ENCODE measurements at regions not wholly inside any gene's neighbourhood (a gene's known extent, or its start where the extent isn't known, plus 50 kb on each side); places are given as distances from the start of the nearest gene placed in this dataset.
"Not testable (repeated sequence)": the region's sequence is repeated elsewhere in the genome, so short reads cannot be mapped to it uniquely, and the experiment has no call there.

DNA sequence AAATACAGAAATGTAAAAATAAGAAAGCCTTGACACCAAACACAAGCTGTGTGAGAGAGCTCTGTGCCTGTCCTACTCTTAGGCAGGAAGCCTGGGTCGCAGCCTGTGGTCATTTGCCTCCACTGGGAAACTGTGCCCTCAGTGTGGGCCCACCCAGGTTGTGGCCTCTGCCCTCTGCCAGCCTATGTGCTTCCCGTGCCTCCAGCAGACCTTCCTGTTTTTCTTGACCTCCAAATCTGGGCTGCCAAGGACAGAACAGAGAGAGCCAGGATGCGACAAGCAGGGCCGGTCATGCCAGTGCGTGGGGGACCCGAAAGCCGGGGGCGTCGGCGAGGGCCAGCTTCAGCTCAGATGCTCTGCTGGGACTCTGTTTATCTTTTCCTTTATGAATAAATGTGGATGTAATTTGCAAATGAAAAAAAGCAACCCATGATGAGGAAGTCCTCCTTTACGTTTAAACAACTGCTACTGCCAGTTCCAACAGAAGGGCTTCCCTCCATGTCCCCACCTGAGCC is 189.2 kb upstream of the EXOC2 start:
- DNase-seq, result no peak

- DNase-seq, result no peak
These were observed 185.2 kb upstream of the EXOC2 start for GRCh38 chr6:878179-878578.

DNA sequence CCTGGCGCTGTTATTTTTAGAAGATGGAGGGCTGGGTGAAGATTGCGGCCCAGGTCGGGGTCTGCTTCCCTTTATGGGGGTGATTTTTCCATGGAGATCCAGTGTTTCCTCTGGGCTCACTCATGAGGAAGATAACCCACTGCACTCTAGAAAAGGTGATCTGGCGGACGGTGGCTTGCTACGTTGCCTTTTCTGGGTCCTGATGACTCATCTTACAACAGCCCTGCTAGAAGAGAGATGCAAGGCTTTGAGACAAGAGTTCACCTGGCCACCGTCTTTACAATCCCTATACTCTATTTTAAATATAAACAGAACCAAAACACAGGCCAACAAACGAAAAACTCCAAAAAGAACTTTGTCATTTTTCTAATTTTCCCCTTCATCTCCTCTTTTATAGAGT is 182.1 kb upstream of the EXOC2 start:
- DNase-seq, result no peak

GRCh38 chr6:872570-873125 is 179.7 kb upstream of the EXOC2 start:
- DNase-seq, result no peak

- no peak for DNase-seq
These were observed 178.6 kb upstream of the EXOC2 start for GRCh38 chr6:871503-871902.

- DNase-seq, result no peak
These were observed 177.2 kb upstream of the EXOC2 start for GRCh38 chr6:870096-870495.

GRCh38 chr6:868201-868600 is 175.3 kb upstream of the EXOC2 start:
- no peak for DNase-seq

DNA sequence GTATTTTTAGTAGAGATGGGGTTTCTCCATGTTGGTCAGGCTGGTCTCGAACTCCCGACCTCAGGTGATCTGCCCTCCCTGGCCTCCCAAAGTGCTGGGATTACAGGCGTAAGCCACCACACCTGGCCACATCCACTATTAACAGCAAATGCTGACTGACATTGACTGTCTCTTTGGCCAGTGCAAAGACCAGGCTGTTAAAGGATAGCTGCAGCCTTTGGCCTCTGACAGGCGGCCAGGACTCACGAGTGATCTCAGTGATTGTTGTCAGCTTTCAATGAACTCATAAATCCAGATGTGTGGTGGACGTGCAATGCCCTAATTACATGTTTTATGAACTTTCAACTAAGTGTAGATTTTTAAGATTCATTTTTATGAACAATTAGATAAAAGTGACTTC is 174.4 kb upstream of the EXOC2 start:
- no peak for DNase-seq

DNA sequence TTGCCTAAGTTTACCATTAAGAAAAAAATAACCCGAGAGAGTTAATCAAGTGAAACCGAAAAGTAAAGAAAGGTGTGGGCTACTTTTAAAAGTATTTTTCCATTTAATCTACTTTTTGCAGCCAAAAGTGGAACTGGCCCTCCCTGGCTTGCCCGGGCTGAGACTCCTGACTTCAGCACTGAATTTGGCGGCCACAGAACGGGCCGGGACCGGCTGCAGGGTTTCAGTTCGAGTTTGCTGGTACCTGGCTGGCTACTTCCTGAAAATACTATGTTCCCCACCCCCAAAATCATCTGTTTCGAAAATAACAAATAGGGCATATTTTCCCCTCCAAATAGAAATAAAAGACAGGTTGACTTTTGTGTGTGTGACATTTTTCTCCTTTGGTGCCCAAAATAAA is 173.4 kb upstream of the EXOC2 start:
- DNase-seq, result no peak

DNA sequence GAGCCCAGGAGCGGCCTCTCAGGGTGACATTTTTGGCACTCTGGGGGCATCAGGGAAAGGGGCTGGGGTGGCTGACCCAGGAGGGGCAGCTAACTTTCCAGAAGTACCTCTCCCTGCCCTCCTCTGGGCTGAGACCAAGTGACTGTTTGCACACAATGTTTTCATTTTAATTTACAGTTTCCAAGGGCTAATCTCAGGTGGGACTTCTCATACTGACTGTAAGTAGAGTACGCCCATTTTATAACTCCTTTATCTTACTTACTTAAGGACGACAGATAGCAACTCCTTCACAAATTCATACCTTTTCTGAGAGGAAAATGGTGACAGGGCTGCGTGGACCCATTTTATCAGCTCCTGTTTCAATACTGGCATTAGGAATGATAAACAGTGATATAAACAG is 172.9 kb upstream of the EXOC2 start:
- DNase-seq, result no peak

DNA sequence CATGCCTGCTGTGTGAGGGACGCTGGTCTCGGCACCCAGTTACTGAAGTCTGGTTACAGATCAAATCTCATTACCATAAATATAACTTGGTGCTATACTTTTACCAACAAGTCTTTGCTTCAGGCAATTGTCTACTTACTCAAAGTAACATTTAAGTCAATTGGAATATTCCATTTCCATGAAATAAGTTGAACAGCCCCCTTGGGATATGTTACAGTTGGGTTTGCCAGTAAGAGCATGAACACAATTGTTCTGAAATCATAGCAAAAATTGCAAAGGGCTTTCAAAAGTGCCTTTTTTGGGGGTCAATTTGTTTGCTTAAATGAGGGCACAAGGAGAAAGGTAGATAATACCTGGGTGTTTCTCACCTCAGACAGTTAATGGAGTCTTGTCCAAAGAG is 170.9 kb upstream of the EXOC2 start:
- DNase-seq, result no peak

GRCh38 chr6:863127-863526 is 170.2 kb upstream of the EXOC2 start:
- DNase-seq, result not testable (repeated sequence)

- DNase-seq, result no peak
These were observed 167.0 kb upstream of the EXOC2 start for GRCh38 chr6:859936-860335.

- no peak for DNase-seq
These were observed 161.6 kb upstream of the EXOC2 start for GRCh38 chr6:854406-855118.

- not testable (repeated sequence) for DNase-seq
These were observed 159.3 kb upstream of the EXOC2 start for GRCh38 chr6:852216-852615.

DNA sequence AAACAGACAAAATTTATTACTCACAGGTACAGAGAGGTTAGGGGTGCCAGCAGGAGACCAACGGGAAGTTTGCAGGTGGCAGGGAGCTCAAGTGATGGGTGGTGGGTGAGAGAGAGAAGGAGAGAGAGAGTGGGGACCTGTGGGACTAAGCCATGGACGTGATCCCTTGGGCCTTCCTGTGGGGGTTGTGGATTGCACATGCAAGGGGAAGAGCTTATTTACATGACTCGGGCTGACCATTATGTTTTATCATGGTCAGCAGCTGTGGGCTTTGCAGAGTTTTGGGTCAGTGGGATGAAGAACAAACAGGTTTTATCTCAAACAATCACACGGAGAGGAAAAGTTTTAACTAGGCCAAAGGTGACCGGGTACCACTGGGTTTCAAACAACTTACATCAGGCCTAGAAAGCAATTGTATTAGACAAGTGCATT is 156.2 kb upstream of the EXOC2 start:
- DNase-seq, result no peak

DNA sequence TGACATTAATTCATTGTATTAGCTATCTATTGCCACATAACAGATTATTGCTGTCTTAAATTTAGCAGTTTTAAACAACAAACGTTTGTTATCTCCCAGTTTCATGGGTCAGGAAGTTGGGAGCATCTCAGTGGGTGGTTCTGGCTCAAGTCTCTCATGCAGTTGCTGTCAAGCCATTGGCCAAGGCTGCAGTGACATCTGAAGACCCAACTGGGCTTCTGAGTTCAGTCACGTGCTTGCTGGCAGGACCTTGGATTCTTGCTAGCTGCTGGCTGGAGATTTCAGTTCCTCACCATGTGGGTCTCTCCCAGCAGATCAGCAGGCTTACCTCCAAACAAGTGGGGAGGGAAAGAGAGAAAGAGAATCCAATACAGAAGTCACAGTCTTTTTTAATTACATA is 152.6 kb upstream of the EXOC2 start:
- DNase-seq, result no peak

GRCh38 chr6:845101-845500 is 152.2 kb upstream of the EXOC2 start:
- no peak for DNase-seq

GRCh38 chr6:842141-842540 is 149.2 kb upstream of the EXOC2 start:
- DNase-seq, result no peak

DNA sequence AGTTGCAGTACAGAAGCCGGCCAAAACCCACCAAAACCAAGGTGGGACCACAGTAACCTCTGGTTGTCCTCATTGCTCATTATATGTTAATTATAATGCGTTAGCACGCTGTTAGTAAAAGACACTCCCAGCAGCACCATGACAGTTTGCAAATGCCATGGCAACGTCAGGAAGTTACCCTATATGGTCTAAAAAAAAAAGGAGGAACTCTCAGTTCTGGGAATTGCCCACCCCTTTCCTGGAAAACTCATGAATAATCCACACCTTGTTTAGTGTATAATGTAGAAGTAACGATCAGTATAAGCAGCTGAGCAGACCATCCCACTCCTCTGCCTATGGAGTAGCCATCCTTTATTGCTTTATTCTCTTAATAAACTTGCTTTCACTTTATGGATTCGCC is 148.6 kb upstream of the EXOC2 start:
- no peak for DNase-seq

- DNase-seq, result no peak
These were observed 146.3 kb upstream of the EXOC2 start for GRCh38 chr6:839201-839600.

GRCh38 chr6:837380-837779 is 144.4 kb upstream of the EXOC2 start:
- DNase-seq, result no peak

DNA sequence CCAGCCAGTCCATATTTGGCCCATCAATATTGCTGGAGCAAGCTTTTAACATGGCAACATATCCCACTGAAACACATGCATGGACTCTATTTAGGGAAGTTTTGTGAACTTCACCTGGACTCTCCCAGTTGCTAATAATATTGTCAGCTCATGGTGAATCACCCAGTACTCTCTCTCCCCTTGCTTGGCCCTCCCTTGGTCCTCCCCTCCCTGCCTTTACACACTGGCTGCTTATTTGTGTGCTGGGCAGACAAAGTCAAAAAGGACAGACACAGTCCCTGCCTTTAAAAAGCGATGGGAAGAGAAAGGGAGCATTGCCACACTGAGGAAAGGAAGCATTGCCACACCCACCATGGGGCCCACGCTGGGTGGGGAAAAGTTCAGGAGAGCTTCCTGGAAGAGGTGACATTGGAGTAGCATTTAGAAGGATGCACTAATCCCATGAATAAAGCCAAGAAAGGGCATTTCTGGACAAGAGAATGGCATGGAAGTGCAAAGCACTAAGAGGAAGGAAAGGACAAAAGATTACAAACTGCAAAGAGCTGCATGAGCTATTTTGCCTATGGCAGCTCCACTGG is 143.4 kb upstream of the EXOC2 start:
- DNase-seq, result no peak

DNA sequence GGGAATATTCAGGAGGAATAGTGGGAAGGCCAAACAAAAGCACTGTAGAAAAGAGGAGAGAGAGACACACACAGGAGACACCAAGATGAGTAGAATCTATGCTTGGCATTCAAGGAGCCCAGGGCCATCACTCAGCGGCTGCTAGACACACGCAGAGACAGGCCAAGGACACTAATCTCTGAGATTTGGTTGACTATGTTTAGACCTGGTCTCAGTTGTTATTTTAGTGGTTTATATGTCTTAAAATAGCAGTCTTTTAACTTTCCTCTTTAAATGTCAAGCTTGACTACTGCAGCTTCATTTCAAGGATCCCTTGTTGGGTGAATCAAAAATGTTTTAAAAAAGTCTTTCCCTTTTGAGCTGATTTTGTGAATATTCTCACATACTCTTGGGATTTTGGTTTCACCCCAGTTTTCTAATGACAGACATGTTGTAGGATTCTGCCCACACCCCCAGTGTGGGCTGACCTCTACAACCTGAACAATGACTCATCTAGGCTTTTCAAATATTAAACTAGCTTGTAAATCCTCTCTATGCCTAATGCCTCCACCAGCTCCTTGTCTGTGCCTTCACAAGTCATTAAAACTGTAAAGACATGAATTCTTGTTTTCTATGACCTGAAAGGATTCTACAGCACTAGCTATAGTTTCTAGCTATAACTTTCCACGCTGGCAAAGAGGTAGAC is 142.7 kb upstream of the EXOC2 start:
- no peak for DNase-seq

Data from islet precursor cell (in vitro differentiated cells).